ENCODE measurements at regions not wholly inside any gene's neighbourhood (a gene's known extent, or its start where the extent isn't known, plus 50 kb on each side); places are given as distances from the start of the nearest gene placed in this dataset.

DNA sequence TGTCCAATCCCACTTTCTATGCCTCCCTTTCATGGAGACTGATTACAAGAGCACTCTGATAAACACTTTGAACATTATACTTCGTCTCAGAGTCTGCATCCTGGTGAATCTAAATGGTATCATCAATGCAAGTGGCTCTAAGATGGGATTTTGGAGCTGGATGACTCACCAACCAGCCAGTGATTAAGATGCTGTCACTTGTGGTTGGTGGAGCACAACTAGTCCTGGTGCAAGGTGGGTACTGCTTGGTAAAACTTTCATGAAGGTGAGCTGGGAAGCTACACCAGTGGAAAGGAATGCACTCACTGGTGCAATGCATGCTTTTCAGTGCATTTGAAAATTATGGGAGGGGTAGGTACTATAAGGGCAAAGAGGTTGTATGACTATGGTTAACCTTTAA is 137.7 kb upstream of the TRIB2 start:
- no peak for DNase-seq (ENCODE audit: low read depth in 2 of 2)

GRCh38 chr2:12584338-12584737 is 132.4 kb upstream of the TRIB2 start:
- no peak for DNase-seq (ENCODE audit: low read depth in 2 of 2)

- no peak for DNase-seq (ENCODE audit: low read depth in 2 of 2)
Observed at GRCh38 chr2:12585784-12586183, 131.0 kb upstream of the TRIB2 start.

- no peak for DNase-seq (ENCODE audit: low read depth in 2 of 2)
Observed at GRCh38 chr2:12587228-12587627, 129.5 kb upstream of the TRIB2 start.

- DNase-seq (ENCODE audit: low read depth in 2 of 2), result peak; percentile 11 to 75
Observed at GRCh38 chr2:12587729-12588522, 128.8 kb upstream of the TRIB2 start.

DNA sequence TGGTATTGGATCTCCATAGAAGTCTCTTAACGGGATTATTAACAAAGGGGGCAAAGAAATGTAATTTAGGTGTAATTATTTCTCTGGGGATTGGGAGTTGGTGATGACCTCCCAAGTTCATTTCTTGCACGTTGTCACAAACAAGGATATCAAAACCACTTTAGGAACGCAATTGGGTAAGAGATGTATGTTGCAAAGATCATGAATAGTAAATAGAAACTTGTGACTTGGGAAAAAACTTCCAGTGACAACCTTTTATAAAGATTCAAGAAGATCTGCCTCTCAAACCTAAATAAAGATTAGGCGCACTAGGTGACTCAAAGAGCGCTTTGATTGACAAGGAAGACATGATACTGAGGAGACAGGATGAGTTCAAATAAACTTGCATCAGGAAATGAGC is 127.8 kb upstream of the TRIB2 start:
- DNase-seq (ENCODE audit: low read depth in 2 of 2), result no peak

DNA sequence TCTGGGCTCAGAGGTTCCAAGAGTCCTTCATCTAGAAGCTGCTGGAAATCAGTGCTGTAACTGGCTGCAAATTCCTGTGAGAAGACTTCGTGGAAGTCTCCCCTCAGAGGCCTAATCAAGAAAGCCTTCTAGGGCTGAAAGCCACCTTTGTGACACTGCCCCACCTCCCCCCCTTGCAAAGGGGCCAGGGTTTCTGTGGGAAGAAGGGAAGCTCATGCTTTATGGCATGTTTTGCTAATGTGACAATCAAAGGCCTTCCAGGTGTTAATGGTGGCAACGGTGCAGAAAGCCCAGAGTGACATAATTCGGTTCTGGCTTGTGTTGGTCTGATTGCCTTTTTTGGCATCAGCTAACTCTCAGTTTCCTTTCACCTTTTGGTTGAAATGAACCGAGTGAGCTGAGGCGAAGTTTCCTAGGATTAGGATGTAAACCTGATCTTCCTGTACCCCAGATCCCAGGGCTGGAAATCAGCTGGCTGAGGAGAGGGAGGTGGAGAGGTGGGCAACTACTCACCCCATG is 126.9 kb upstream of the TRIB2 start:
- DNase-seq (ENCODE audit: low read depth in 2 of 2), result no peak

DNA sequence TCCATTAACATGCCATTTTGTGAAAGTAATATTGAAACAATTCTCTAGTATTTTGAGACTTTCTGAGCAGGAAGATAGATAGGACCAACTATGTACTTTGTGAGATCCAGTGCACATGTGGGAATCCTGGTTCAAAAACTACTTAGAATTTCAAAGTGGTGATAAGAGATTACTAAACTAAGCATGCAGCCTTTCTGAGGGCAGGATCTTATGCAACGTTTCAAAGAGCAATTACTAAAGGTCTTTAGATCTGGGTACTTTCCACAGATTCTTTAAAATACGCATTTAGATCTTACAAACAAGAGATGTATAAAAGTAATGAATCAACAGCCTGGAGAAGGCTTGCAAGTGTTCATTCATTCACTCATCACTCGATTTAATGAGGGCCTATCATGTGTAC is 124.4 kb upstream of the TRIB2 start:
- DNase-seq (ENCODE audit: low read depth in 2 of 2), result no peak

- DNase-seq (ENCODE audit: low read depth in 2 of 2), result no peak
Observed at GRCh38 chr2:12594590-12594989, 122.1 kb upstream of the TRIB2 start.

GRCh38 chr2:12596771-12597170 is 120.0 kb upstream of the TRIB2 start:
- no peak for DNase-seq (ENCODE audit: low read depth in 2 of 2)

- DNase-seq (ENCODE audit: low read depth in 2 of 2), result no peak
Observed at GRCh38 chr2:12597610-12598009, 119.1 kb upstream of the TRIB2 start.

- DNase-seq (ENCODE audit: low read depth in 2 of 2), result no peak
Observed at GRCh38 chr2:12602661-12603060, 114.1 kb upstream of the TRIB2 start.

DNA sequence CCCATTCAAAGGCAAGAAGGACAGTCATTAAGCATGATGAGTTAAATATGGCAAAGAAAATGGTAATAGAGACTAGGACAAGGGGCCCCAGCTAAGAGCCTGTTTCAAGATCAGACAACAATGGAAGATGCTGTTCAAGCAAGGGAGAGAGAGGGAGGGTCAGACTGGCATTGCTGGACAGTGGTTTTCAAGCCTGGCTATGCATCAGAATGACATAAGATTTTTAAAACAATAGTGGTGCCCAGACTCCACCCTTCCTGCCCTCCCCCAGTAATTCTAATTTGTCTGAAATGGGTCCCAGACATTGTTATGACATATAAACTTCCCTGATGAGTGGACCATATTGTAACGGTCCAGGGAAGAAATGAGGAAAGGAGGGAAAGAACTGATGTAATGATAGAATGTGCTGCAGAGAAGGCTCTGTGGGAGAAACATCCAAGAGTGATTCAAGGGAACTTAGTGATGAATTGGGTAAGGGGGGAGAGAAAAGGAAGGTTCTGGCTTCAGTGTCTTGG is 112.9 kb upstream of the TRIB2 start:
- DNase-seq (ENCODE audit: low read depth in 2 of 2), result no peak

DNA sequence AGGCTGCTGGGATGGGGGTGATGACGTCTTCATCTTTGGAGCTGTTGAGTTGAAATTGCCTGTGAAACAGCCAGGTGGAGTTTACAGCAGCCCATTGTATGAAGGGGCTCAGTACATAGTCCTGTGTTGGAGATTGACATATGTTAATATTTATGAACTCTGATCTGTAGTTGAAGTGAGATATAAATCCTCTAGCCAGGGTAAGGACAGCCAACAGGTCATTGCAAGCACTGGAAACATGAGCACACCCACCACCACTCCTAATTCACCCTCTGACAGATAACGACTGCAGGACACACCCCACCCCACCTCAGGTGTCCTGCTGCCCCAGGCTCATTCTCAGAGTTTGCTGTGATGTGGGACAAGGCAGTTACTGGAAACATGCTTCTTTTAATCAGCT is 112.4 kb upstream of the TRIB2 start:
- DNase-seq (ENCODE audit: low read depth in 2 of 2), result no peak

- DNase-seq (ENCODE audit: low read depth in 2 of 2), result no peak
Observed at GRCh38 chr2:12605366-12605765, 111.4 kb upstream of the TRIB2 start.

- no peak for DNase-seq (ENCODE audit: low read depth in 2 of 2)
Observed at GRCh38 chr2:12605936-12606335, 110.8 kb upstream of the TRIB2 start.

DNA sequence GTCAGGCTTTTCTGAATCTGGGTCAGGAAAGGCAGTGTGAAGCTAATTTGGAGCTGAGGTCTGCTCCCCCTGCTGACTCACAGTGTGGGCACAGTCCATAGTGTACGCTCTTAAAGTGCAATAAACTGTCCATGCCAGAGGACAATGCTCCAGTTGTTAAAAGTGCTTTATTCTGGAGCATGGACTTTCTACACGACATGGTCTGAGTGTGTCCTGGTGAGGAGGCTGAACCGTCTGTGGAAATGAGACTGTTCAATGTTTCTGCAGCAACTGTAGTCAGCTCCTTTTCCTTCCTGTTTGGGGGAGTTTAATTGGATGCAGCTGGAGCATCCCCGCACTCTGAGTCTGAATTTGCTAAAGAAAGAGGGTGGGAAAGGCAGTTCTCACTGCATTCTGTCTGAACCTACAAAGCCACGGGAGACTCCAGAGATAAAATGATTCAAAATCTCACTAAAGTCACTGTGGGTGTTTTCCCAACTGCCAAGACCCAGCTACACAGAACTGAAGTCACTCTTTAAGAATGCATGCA is 110.2 kb upstream of the TRIB2 start:
- no peak for DNase-seq (ENCODE audit: low read depth in 2 of 2)

- no peak for DNase-seq (ENCODE audit: low read depth in 2 of 2)
Observed at GRCh38 chr2:12607971-12608370, 108.8 kb upstream of the TRIB2 start.

DNA sequence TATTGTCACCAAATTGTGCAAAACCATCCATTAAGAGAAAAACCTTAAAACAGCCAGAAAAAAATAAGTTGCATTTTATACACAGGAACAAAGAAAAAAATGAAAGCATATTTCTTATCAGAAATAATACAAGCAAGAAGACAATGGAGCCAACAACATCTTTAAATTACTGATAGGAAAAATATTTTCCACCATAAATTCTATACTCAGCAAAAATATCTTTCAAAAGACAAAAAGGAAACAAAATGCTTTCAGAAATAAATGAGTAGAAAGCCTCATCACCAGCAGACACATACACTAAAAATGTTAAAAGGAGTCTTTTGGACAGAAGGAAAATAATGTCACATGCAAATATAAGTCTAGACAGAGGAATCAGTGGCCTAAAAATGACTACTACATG is 106.4 kb upstream of the TRIB2 start:
- no peak for DNase-seq (ENCODE audit: low read depth in 2 of 2)

DNA sequence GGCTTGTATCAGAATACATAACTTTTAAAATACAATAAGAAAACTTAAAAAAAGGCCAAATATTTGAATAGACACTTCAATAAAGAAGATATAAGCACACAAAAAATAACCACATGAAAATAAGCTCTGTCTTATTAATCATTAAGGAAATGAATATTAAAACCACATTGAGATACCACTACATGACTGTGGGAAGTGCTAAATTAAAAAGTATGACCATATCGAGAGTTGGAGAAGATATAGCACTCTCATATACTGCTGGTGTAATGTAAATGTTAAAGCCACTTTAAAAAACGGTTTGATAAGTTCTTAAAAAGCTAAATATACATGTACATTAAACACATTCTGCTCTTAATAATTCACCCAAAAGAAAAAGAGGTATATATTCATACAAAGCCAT is 104.6 kb upstream of the TRIB2 start:
- no peak for DNase-seq (ENCODE audit: low read depth in 2 of 2)

DNA sequence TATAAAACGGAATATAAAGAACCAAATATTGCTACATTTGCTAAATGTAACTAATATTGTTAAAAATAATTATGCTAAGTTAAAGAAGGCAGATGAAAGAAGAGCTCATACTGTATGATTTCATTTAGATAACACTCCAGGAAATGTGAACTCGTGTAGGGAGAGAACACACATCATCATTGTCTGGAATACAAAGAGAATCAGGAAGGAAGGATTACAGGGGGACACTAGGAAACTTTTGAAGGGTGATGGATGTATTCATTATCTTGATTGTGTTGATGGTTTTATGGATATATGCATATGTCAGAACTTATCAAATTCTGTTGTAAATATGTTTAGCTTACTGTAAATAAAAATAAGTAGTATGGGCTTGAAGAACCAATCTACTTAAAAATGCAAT is 104.1 kb upstream of the TRIB2 start:
- peak; percentile 34 to 46 for DNase-seq (ENCODE audit: low read depth in 2 of 2)

DNA sequence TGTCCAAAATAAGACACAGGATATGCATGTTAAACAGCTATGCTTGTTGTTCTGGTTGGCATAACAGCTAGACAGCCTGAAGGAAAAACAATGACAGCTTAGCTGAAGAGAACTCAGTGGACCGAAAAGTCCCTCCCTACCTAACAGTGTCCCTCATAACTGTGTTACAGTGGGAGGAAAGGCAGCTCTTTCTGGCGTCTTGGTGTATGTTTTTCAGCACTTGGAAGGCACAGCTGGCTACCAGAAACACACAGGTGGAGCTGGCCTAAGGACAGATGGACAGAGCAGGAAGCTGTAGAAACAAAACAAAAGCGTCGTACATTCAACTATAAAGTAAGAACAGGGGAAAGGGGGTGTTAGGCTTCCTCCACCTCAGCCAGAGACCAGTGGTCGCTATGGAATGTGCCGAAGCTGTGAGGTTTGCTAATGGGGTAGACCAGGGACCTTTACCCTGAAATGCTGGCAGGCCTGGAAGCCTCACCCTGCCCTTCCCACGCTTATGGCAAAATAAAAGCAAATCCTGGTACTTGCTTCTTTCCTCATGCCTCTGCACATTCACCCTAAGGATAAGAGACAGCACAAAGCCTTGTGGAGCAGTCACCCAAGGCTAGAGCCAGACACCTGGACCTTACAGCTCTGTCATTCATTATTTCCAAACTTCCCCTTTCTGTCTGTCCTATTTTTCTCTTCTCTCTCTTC is 103.5 kb upstream of the TRIB2 start:
- peak; percentile 12 to 14 for DNase-seq (ENCODE audit: low read depth in 2 of 2)

- DNase-seq (ENCODE audit: low read depth in 2 of 2), result no peak
Observed at GRCh38 chr2:12615509-12615908, 101.2 kb upstream of the TRIB2 start.

All from dermis microvascular lymphatic vessel endothelial cell (primary cell).